MCF 10A (cell line): ENCODE measurements at regions not wholly inside any gene's neighbourhood (a gene's known extent, or its start where the extent isn't known, plus 50 kb on each side); places are given as distances from the start of the nearest gene placed in this dataset.

Source experiments
- BruUV-seq: library from RNA; stranded (reverse); fragments of 400-500 nt; replicated peaks from 2 replicates; lab custom pipeline; 2021; lab: Mats Ljungman, UMichigan
- CTCF ChIA-PET: fragments of 300-600 bp; sonication (Branson Sonifier 250); formaldehyde crosslinking; extraction: SDS; loops from one replicate; lab custom pipeline; 2021; ENCODE audit warnings: antibody characterized with exemption, inconsistent platforms; lab: Yijun Ruan, JAX
- POLR2A ChIA-PET: fragments of 300-600, 350-650 bp; sonication (Branson Sonifier 250); formaldehyde crosslinking; extraction: SDS; loops from one replicate; lab custom pipeline; 2020; ENCODE audit warnings: antibody characterized with exemption, inconsistent platforms; lab: Yijun Ruan, JAX
- DNase-seq: peaks from one replicate; pipeline ENCODE4 v3.0.0-alpha.2; 2018; ENCODE audit not compliant: unreplicated experiment
- H3K27ac Mint-ChIP-seq: one replicate; pipeline ENCODE4 v1.8.0; 2022; ENCODE audit warnings: mild to moderate bottlenecking, low read depth, mixed read lengths; ENCODE audit not compliant: unreplicated experiment
- H3K27me3 Mint-ChIP-seq: one replicate; pipeline ENCODE4 v1.8.0; 2022; ENCODE audit warnings: mixed read lengths; ENCODE audit not compliant: insufficient read depth, unreplicated experiment
- H3K36me3 Mint-ChIP-seq: one replicate; pipeline ENCODE4 v1.8.0; 2022; ENCODE audit warnings: mild to moderate bottlenecking, moderate library complexity, mixed read lengths; ENCODE audit not compliant: insufficient read depth, unreplicated experiment
- H3K4me1 Mint-ChIP-seq: one replicate; pipeline ENCODE4 v1.8.0; 2022; ENCODE audit warnings: mixed read lengths; ENCODE audit not compliant: insufficient read depth, unreplicated experiment
- H3K4me3 Mint-ChIP-seq: one replicate; pipeline ENCODE4 v1.8.0; 2022; ENCODE audit warnings: mild to moderate bottlenecking, moderate library complexity, mixed read lengths; ENCODE audit not compliant: unreplicated experiment
- H3K9me3 Mint-ChIP-seq: one replicate; pipeline ENCODE4 v1.8.0; 2022; ENCODE audit warnings: mixed read lengths; ENCODE audit not compliant: unreplicated experiment
- CTCF ChIP-seq: fragments of 200-600 bp; IDR thresholded peaks from one replicate; pipeline ENCODE4 v1.8.0; 2022; ENCODE audit warnings: antibody characterized with exemption, mild to moderate bottlenecking; ENCODE audit not compliant: unreplicated experiment
- intact Hi-C: fragments of 100-400 bp; cut with micrococcal nuclease; formaldehyde crosslinking; loops from 2 replicates; pipeline ENCODE4 v1.14.1; 2022

- Mint-ChIP-seq H3K4me1 (no peaks in the 10 kb centered on the region), H3K27me3 (no peaks in the 10 kb centered on the region), H3K9me3 (peaks cover 29% of the 10 kb centered on the region), H3K36me3 (peaks cover 5% of the 10 kb centered on the region), H3K4me3 (no peak overlapping the region), H3K27ac (no peak overlapping the region)
- CTCF ChIA-PET: no interaction called here
- POLR2A ChIA-PET: interaction anchor here (0.7 kb wide), 1 partner anchor 28 kb away, joined by 3 read pairs; no protein-coding TSS in a partner anchor
- no peak for DNase-seq
- no peak for TF ChIP-seq CTCF
- BruUV-seq: no TSS peak
- intact Hi-C loops: no loop called here
These were observed 193.3 kb upstream of the CHD6 start for GRCh38 chr20:41811456-41811855.

DNA sequence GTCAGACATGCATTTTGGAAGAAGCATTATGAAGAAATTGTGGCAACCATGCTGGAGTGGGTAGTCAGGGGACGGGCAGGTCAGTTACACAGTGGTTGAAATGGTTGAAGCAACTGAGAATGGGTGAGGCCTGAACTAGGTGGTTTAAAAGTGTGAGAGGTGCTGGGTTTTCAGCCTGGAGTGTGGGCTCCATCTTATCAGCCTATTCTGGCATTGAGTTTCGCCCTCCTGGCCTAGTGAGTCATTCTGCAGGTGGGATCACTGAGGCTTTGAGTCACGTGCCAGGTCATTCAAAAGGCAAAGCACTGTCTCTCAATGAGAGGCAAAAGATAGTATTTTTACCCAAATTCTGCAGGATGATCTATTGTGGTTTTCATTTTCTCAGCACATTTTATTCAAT, 181.9 kb upstream of the CHD6 start:
- intact Hi-C loops: no loop called here
- no TSS peak for BruUV-seq
- Mint-ChIP-seq H3K36me3 (no peaks in the 10 kb centered on the region), H3K9me3 (no peaks in the 10 kb centered on the region), H3K27ac (no peak overlapping the region), H3K27me3 (no peaks in the 10 kb centered on the region), H3K4me1 (no peaks in the 10 kb centered on the region), H3K4me3 (no peak overlapping the region)
- no peak for TF ChIP-seq CTCF
- POLR2A ChIA-PET: no interaction called here
- CTCF ChIA-PET: no interaction called here
- no peak for DNase-seq

DNA sequence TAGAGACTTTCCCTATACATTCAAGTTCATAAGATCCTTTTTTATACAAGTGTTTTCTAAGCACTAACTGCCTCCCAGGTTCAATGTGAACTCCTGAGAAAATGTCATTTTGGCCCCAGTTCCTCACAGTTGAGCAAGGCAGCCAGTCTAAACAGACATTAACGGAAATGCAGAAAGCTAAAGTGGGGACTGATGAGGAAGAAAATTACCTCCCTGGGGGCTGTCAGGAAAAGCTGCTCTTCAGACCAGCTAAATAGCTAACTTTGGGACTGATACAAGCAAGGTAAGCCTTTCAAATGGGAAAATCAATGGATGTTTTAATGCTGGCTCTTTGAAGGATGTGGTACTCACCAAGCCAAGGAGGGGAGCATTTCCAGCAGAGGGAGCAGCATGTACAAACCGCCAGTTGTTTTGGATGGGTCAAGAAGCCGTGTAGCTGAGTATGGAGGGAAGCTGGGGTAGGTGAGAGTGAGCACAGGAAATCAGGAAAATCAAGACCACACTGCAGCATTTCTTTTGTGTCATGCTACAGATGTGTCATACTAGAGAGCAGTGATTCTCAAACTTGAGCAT, 180.8 kb upstream of the CHD6 start:
- intact Hi-C loops: no loop called here
- no peak for TF ChIP-seq CTCF
- Mint-ChIP-seq H3K27ac (no peak overlapping the region), H3K36me3 (no peaks in the 10 kb centered on the region), H3K27me3 (no peaks in the 10 kb centered on the region), H3K4me1 (no peaks in the 10 kb centered on the region), H3K4me3 (no peak overlapping the region), H3K9me3 (no peaks in the 10 kb centered on the region)
- ChIA-PET CTCF (interaction anchor here (0.5 to 1.1 kb wide), 4 partner anchors 10 to 319 kb away, joined by 3 read pairs; no protein-coding TSS in a partner anchor), POLR2A (no interaction called here)
- no peak for DNase-seq
- BruUV-seq: no TSS peak

DNA sequence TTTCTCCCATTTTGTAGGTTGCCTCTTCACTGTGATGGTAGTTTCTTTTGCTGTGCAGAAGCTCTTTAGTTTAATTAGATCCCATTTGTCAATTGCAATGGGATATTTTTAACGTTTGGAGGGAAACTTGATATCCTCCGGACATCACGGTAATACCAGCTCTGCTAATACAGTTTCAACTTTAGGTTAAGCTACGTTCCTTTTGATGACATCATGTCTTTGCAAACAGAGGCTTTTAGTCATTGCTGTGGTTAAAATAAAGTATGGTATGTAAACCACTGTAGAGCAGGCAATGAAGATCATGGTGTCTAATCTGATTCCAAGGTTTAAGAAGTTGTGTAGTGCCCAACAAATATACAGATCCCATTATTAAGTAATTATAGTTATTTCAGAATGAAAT, 168.0 kb upstream of the CHD6 start:
- ChIA-PET POLR2A (no interaction called here), CTCF (no interaction called here)
- BruUV-seq: no TSS peak
- intact Hi-C loops: no loop called here
- Mint-ChIP-seq H3K4me3 (no peak overlapping the region), H3K9me3 (peaks cover 25% of the 10 kb centered on the region), H3K4me1 (no peaks in the 10 kb centered on the region), H3K27ac (no peak overlapping the region), H3K27me3 (no peaks in the 10 kb centered on the region), H3K36me3 (no peaks in the 10 kb centered on the region)
- no peak for DNase-seq
- TF ChIP-seq CTCF: no peak
